ENCODE measurements at regions not wholly inside any gene's neighbourhood (a gene's known extent, or its start where the extent isn't known, plus 50 kb on each side); places are given as distances from the start of the nearest gene placed in this dataset.

DNA sequence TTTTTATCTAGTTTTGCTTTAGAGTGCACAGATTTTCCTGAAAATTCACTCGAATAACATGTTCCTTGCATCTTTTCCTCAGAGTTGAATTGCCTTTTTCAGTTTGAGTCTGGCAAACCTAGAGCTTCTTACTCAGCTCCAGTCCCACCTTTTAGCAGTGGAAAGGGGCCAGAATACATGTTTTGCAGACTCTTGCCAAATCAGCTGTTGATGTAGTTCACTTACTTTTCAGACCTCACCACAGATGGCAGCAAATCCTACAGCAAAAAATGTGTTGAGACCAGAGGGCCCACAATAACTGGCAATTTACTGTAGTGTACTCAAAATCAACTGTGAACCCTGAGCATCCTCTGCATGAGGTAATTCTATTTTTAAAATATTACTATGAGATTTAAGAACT, 545.2 kb upstream of the ACO1 start:
- TF ChIP-seq, protein P1, sequence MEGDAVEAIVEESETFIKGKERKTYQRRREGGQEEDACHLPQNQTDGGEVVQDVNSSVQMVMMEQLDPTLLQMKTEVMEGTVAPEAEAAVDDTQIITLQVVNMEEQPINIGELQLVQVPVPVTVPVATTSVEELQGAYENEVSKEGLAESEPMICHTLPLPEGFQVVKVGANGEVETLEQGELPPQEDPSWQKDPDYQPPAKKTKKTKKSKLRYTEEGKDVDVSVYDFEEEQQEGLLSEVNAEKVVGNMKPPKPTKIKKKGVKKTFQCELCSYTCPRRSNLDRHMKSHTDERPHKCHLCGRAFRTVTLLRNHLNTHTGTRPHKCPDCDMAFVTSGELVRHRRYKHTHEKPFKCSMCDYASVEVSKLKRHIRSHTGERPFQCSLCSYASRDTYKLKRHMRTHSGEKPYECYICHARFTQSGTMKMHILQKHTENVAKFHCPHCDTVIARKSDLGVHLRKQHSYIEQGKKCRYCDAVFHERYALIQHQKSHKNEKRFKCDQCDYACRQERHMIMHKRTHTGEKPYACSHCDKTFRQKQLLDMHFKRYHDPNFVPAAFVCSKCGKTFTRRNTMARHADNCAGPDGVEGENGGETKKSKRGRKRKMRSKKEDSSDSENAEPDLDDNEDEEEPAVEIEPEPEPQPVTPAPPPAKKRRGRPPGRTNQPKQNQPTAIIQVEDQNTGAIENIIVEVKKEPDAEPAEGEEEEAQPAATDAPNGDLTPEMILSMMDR (IDR thresholded peaks at IDR 0.05; ENCODE audit: low read depth, low read length, poor library complexity, severe bottlenecking): no peak
- TF ChIP-seq EZH2phosphoT487 (IDR thresholded peaks at IDR 0.05; ENCODE audit: borderline replicate concordance, low read length): no peak

All from DOHH2 (cell line).